GM23248 (cell line): ENCODE measurements at regions not wholly inside any gene's neighbourhood (a gene's known extent, or its start where the extent isn't known, plus 50 kb on each side); places are given as distances from the start of the nearest gene placed in this dataset.
A peak's percentile ranks its signal among the peaks of the same experiment; 100 is the strongest.

Experiments
- DNase-seq: peaks from one replicate; pipeline ENCODE4 v3.0.0-alpha.2; 2015
- H2AFZ ChIP-seq: fragments of 200-600 bp; sonication (generic); 2 replicates; pipeline ENCODE4 v1.6.1; 2016; ENCODE audit warnings: antibody characterized with exemption
- H3F3A ChIP-seq: fragments of 200-600 bp; sonication (generic); 2 replicates; pipeline ENCODE4 v1.6.1; 2016; ENCODE audit warnings: mild to moderate bottlenecking, antibody characterized with exemption, mixed run types; ENCODE audit not compliant: insufficient read depth
- H3K27ac ChIP-seq: fragments of 200-600 bp; sonication (generic); 2 replicates; pipeline ENCODE4 v1.5.1; 2016; ENCODE audit warnings: mild to moderate bottlenecking
- H3K27me3 ChIP-seq: fragments of 200-600 bp; sonication (generic); replicated peaks from 2 replicates; pipeline ENCODE4 v1.6.1; 2016; ENCODE audit warnings: mild to moderate bottlenecking; ENCODE audit not compliant: insufficient read depth
- H3K36me3 ChIP-seq: fragments of 200-600 bp; sonication (generic); 2 replicates; pipeline ENCODE4 v1.6.1; 2016; ENCODE audit warnings: low read depth, mild to moderate bottlenecking
- H3K4me1 ChIP-seq: fragments of 200-600 bp; sonication (generic); 2 replicates; pipeline ENCODE4 v1.6.1; 2016; ENCODE audit warnings: mild to moderate bottlenecking; ENCODE audit not compliant: insufficient read depth
- H3K4me2 ChIP-seq: fragments of 200-600 bp; sonication (generic); one replicate; pipeline ENCODE4 v1.6.1; 2016; ENCODE audit warnings: mild to moderate bottlenecking; ENCODE audit not compliant: unreplicated experiment
- H3K4me3 ChIP-seq: fragments of 200-600 bp; sonication (generic); 2 replicates; pipeline ENCODE4 v1.5.1; 2016; ENCODE audit warnings: mild to moderate bottlenecking
- H3K79me2 ChIP-seq: fragments of 200-600 bp; sonication (generic); 2 replicates; pipeline ENCODE4 v1.6.1; 2016; ENCODE audit warnings: mild to moderate bottlenecking; ENCODE audit not compliant: insufficient read depth
- H3K9ac ChIP-seq: fragments of 200-600 bp; sonication (generic); 2 replicates; pipeline ENCODE4 v1.6.1; 2016; ENCODE audit warnings: mild to moderate bottlenecking
- H3K9me2 ChIP-seq: fragments of 200-600 bp; sonication (generic); 2 replicates; pipeline ENCODE4 v1.6.1; 2016; ENCODE audit warnings: mixed run types, mild to moderate bottlenecking, moderate library complexity; ENCODE audit not compliant: insufficient read depth
- H3K9me3 ChIP-seq: fragments of 200-600 bp; sonication (generic); one replicate; pipeline ENCODE4 v1.6.1; 2017; ENCODE audit warnings: low read depth
- H4K20me1 ChIP-seq: fragments of 200-600 bp; sonication (generic); 2 replicates; pipeline ENCODE4 v1.6.0; 2016; ENCODE audit not compliant: insufficient read depth
- EZH2 ChIP-seq: fragments of 200-600 bp; sonication (generic); IDR thresholded peaks from 2 replicates; pipeline ENCODE4 v1.6.1; 2018; ENCODE audit warnings: antibody characterized with exemption, mild to moderate bottlenecking; ENCODE audit not compliant: insufficient read depth, poor library complexity, severe bottlenecking
- EZH2phosphoT487 ChIP-seq: fragments of 200-600 bp; sonication (generic); IDR thresholded peaks from 2 replicates; pipeline ENCODE4 v1.6.1; 2018; ENCODE audit warnings: antibody characterized with exemption, moderate library complexity, mild to moderate bottlenecking, low read depth; ENCODE audit not compliant: insufficient read depth
- WGBS, 2 experiments: methylation state at CpG; one replicate each; pipeline ENCODE4 v1.1.6; 2015 to 2017; ENCODE audit warnings: low lambda C conversion rate in 2 of 2, low coverage in 1 of 2; ENCODE audit errors: missing lambda C conversion rate in 2 of 2; 5-methylcytosine and 5-hydroxymethylcytosine counted together
- in situ Hi-C: fragments of 300-500 bp; cut with MboI; formaldehyde crosslinking; loops from 2 replicates; pipeline ENCODE4 v1.15.0; 2020

DNA sequence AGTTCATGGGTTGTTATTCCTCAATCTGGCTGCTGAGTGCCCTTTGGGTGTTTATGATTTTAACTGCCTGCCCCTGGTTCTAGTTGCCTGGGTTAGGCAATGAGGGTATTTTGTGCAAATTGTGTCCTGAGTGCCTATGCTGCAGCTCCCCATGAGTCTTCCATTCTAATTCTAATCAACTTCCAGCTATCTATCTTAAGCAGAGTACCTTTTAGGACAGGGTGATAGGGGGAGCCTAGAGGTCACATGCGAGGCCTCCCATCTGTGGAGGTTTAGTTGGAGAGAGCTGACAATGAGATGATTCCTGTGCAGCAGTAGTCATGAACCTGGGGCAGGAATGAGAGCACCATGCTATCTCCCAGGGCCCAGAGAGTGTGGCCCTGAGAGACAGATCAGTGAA lies 225.9 kb upstream of the PLEKHG7 start:
- in situ Hi-C loops: no loop called here

GRCh38 chr12:92473564-92473963 lies 229.2 kb upstream of the PLEKHG7 start:
- Histone ChIP-seq H3K4me1 (peaks cover 20% of the 10 kb centered on the region; the same call in 1 of the 2 replicates), H3F3A (no peaks in the 10 kb centered on the region), H3K9ac (no peak overlapping the region), H3K4me2 (no peak overlapping the region), H3K27ac (no peak overlapping the region), H3K4me3 (no peak overlapping the region), H2AFZ (no peak overlapping the region), H4K20me1 (no peaks in the 10 kb centered on the region), H3K36me3 (no peaks in the 10 kb centered on the region), H3K79me2 (no peaks in the 10 kb centered on the region), H3K9me2 (no peaks in the 10 kb centered on the region), H3K9me3 (no peaks in the 10 kb centered on the region), H3K27me3 (no peaks in the 10 kb centered on the region)
- no peak for DNase-seq
- TF ChIP-seq EZH2phosphoT487 (no peak), EZH2 (no peak)
- WGBS, 2 experiments: 96 to 98% methylated on average over 2 of the region's 2 CpGs
- in situ Hi-C loops: no loop called here

More for the DNA sequence above, 225.9 kb upstream of the PLEKHG7 start:
- Histone ChIP-seq H3K9me2 (no peaks in the 10 kb centered on the region), H3K79me2 (no peaks in the 10 kb centered on the region), H2AFZ (no peak overlapping the region), H3F3A (no peaks in the 10 kb centered on the region), H3K4me1 (0 out of 2 replicates have a peak, but pooled peaks cover 9% of the 10 kb centered on the region), H4K20me1 (no peaks in the 10 kb centered on the region), H3K27ac (no peak overlapping the region), H3K9ac (no peak overlapping the region), H3K4me3 (no peak overlapping the region), H3K27me3 (no peaks in the 10 kb centered on the region), H3K36me3 (no peaks in the 10 kb centered on the region), H3K9me3 (no peaks in the 10 kb centered on the region), H3K4me2 (no peak overlapping the region)
- WGBS, 2 experiments: 86 to 91% methylated on average over 1 of the region's 1 CpG
- no peak for DNase-seq
- TF ChIP-seq EZH2 (no peak), EZH2phosphoT487 (no peak)

GRCh38 chr12:92472201-92472600 lies 230.6 kb upstream of the PLEKHG7 start:
- TF ChIP-seq EZH2: no peak
- no peak for TF ChIP-seq EZH2phosphoT487
- Histone ChIP-seq H3K79me2 (no peaks in the 10 kb centered on the region), H3K9ac (no peak overlapping the region), H3K9me3 (no peaks in the 10 kb centered on the region), H3K27me3 (no peaks in the 10 kb centered on the region), H4K20me1 (no peaks in the 10 kb centered on the region), H3K36me3 (no peaks in the 10 kb centered on the region), H3K4me2 (no peak overlapping the region), H3K9me2 (no peaks in the 10 kb centered on the region), H3K27ac (no peak overlapping the region), H3K4me1 (peaks cover 20% of the 10 kb centered on the region; the same call in 1 of the 2 replicates), H2AFZ (peak overlapping the region; percentile 25; the same call in 1 of the 2 replicates), H3K4me3 (no peak overlapping the region), H3F3A (no peaks in the 10 kb centered on the region)
- DNase-seq: peak; percentile 47
- in situ Hi-C loops: no loop called here
- WGBS, 2 experiments: 70 to 78% methylated on average over 2 of the region's 2 CpGs

DNA sequence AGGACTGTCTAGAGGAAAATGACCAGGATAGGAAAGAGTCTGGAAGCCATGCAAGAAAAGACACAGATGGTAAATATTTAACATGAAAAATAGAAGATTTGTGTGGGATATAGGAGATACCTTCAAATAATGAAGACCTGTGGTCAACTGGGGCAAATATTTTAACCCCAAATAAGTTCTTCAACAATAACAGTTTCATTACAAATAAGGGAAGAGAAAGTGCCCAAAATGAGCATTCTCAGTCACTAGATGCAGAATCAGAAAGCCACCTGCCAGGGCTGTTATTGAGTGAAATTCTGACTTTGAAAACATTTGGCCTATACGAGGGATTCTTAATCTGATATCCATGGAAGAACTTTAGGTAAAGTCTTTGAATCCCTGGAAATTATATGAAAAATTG lies 231.2 kb upstream of the PLEKHG7 start:
- H3F3A ChIP-seq: no peaks in the 10 kb centered on the region
- in situ Hi-C loops: no loop called here
- peaks cover 20% of the 10 kb centered on the region; the same call in 1 of the 2 replicates for H3K4me1 ChIP-seq
- TF ChIP-seq EZH2phosphoT487 (no peak), EZH2 (no peak)
- no peaks in the 10 kb centered on the region for H4K20me1 ChIP-seq
- no peaks in the 10 kb centered on the region for H3K9me3 ChIP-seq
- H3K4me2 ChIP-seq: no peak overlapping the region
- H2AFZ ChIP-seq: no peak overlapping the region
- H3K4me3 ChIP-seq: no peak overlapping the region
- no peak for DNase-seq
- no peaks in the 10 kb centered on the region for H3K27me3 ChIP-seq
- no peaks in the 10 kb centered on the region for H3K9me2 ChIP-seq
- 91 to 100% methylated on average over 1 of the region's 1 CpG for WGBS, 2 experiments
- H3K27ac ChIP-seq: no peak overlapping the region
- no peak overlapping the region for H3K9ac ChIP-seq
- H3K79me2 ChIP-seq: no peaks in the 10 kb centered on the region
- H3K36me3 ChIP-seq: no peaks in the 10 kb centered on the region

DNA sequence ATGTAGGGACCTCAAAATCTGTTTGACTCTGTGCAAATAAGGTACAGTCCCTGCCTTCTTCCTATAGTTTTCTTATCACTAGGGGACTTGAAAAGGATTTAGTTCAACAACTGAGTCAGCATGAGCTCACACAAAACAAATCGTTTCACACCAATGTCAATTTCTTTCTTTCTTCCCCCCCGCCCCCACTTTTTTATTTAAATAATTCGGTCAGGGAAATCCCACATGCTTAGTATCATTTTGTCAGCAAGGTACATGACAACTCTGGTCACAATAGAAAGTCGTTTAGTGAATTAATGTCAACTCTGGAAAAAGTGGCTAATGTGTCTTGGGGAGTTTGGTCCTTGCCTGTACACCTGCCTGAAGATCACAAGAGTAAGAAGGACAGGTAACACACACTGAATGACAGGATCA lies 232.2 kb upstream of the PLEKHG7 start:
- H4K20me1 ChIP-seq: no peaks in the 10 kb centered on the region
- no peaks in the 10 kb centered on the region for H3K9me2 ChIP-seq
- H3K9me3 ChIP-seq: no peaks in the 10 kb centered on the region
- DNase-seq: no peak
- no peaks in the 10 kb centered on the region for H3K27me3 ChIP-seq
- WGBS, 2 experiments: 57 to 61% methylated on average over 4 of the region's 4 CpGs
- no peak overlapping the region for H3K27ac ChIP-seq
- no peak overlapping the region for H3K4me2 ChIP-seq
- TF ChIP-seq EZH2: no peak
- no peak for TF ChIP-seq EZH2phosphoT487
- no peaks in the 10 kb centered on the region for H3F3A ChIP-seq
- H3K4me3 ChIP-seq: no peak overlapping the region
- H2AFZ ChIP-seq: 0 out of 2 replicates have a peak overlapping the region, but pooled peaks have one; percentile 5
- no peaks in the 10 kb centered on the region for H3K79me2 ChIP-seq
- no peaks in the 10 kb centered on the region for H3K36me3 ChIP-seq
- in situ Hi-C loops: no loop called here
- no peak overlapping the region for H3K9ac ChIP-seq
- H3K4me1 ChIP-seq: peaks cover 20% of the 10 kb centered on the region; the same call in 1 of the 2 replicates
